ENCODE measurements at regions not wholly inside any gene's neighbourhood (a gene's known extent, or its start where the extent isn't known, plus 50 kb on each side); places are given as distances from the start of the nearest gene placed in this dataset.

DNA sequence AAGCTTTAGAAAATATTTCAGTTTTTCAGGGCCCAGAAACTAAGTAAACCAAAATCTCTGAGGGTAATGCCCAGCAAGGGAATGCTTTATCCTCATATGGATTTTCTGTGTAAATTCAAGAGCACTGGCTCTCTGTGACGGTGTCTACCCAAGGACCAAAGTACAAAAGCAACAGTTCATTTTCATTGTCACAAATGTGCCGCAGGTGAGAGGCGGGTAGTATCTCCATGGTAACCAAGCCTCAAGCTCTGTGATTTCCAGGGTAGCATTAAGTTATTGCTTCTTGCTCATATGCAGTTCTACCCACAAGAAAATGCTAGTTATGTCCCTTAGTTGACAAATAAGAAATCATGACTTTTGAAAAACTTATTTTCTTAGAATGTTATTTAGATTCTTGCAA, 164.3 kb downstream of the MTRR start:
- TF ChIP-seq, protein P1, sequence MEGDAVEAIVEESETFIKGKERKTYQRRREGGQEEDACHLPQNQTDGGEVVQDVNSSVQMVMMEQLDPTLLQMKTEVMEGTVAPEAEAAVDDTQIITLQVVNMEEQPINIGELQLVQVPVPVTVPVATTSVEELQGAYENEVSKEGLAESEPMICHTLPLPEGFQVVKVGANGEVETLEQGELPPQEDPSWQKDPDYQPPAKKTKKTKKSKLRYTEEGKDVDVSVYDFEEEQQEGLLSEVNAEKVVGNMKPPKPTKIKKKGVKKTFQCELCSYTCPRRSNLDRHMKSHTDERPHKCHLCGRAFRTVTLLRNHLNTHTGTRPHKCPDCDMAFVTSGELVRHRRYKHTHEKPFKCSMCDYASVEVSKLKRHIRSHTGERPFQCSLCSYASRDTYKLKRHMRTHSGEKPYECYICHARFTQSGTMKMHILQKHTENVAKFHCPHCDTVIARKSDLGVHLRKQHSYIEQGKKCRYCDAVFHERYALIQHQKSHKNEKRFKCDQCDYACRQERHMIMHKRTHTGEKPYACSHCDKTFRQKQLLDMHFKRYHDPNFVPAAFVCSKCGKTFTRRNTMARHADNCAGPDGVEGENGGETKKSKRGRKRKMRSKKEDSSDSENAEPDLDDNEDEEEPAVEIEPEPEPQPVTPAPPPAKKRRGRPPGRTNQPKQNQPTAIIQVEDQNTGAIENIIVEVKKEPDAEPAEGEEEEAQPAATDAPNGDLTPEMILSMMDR (IDR thresholded peaks at IDR 0.05): no peak
- TF ChIP-seq POLR2A (IDR thresholded peaks at IDR 0.05): no peak
- no peak for TF ChIP-seq EP300 (IDR thresholded peaks at IDR 0.05)
- no peak for TF ChIP-seq POLR2AphosphoS5 (IDR thresholded peaks at IDR 0.05)
- intact Hi-C loops (cut with DNase I): no loop called here
- Histone ChIP-seq H3K27ac (no peak overlapping the region), H3K4me1 (no peaks in the 10 kb centered on the region), H3K27me3 (no peaks in the 10 kb centered on the region), H3K36me3 (no peaks in the 10 kb centered on the region), H3K9me3 (no peaks in the 10 kb centered on the region), H3K4me3 (no peak overlapping the region)
- 24 to 78% methylated on average over 3 of the region's 3 CpGs for WGBS, 2 donors
- DNase-seq: no peak

DNA sequence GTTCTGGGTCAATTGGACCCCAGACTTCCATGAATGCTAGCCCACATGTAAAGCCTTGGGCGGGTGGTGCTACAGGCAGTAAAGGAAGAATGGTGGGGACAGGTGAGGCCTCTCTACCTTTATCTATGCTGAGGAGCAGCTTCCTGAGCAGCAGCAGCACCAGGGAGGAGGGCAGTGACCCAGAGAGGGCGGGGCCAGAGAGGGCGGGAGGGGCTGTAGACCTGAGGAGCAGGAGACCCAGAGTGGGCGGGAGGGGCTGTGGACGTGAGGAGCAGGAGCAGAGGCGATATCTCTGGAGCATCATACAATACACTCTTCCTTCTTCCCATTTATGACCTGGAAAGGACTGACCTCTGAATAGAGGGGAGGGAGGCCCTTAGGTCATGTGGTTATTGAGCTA, 165.9 kb downstream of the MTRR start:
- no peak for DNase-seq
- Histone ChIP-seq H3K4me1 (no peaks in the 10 kb centered on the region), H3K9me3 (no peaks in the 10 kb centered on the region), H3K27me3 (no peaks in the 10 kb centered on the region), H3K27ac (no peak overlapping the region), H3K36me3 (no peaks in the 10 kb centered on the region), H3K4me3 (no peak overlapping the region)
- intact Hi-C loops (cut with DNase I): no loop called here
- 76 to 80% methylated on average over 6 of the region's 6 CpGs for WGBS, 2 donors
- no peak for TF ChIP-seq POLR2A (IDR thresholded peaks at IDR 0.05)
- no peak for TF ChIP-seq POLR2AphosphoS5 (IDR thresholded peaks at IDR 0.05)
- TF ChIP-seq, protein P1 (IDR thresholded peaks at IDR 0.05): no peak
- TF ChIP-seq EP300 (IDR thresholded peaks at IDR 0.05): no peak

DNA sequence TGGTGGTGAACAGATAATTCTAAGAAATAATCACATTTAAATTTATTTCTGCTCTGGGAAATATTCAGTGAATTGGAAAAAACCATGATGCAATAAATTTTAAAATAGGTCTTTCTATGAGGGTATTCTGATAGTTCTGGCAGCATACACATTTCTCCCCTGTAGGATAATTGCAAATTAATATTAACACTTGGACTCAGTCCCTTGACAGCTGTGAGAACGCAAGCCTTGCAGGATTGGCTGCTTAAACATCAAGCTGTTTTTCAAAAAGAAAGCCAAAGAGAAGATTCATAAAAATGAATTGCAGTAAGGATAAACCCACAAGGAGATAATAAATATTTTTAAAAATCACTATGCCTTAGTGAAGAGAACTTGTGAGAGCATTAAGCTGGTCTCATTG, 180.0 kb downstream of the MTRR start:
- Histone ChIP-seq H3K9me3 (no peaks in the 10 kb centered on the region), H3K36me3 (no peaks in the 10 kb centered on the region), H3K27me3 (no peaks in the 10 kb centered on the region), H3K4me1 (no peaks in the 10 kb centered on the region), H3K27ac (no peak overlapping the region), H3K4me3 (no peak overlapping the region)
- DNase-seq: no peak
- 77 to 86% methylated on average over 1 of the region's 1 CpG for WGBS, 2 donors
- intact Hi-C loops (cut with DNase I): no loop called here
- TF ChIP-seq, protein P1 (IDR thresholded peaks at IDR 0.05): no peak

DNA sequence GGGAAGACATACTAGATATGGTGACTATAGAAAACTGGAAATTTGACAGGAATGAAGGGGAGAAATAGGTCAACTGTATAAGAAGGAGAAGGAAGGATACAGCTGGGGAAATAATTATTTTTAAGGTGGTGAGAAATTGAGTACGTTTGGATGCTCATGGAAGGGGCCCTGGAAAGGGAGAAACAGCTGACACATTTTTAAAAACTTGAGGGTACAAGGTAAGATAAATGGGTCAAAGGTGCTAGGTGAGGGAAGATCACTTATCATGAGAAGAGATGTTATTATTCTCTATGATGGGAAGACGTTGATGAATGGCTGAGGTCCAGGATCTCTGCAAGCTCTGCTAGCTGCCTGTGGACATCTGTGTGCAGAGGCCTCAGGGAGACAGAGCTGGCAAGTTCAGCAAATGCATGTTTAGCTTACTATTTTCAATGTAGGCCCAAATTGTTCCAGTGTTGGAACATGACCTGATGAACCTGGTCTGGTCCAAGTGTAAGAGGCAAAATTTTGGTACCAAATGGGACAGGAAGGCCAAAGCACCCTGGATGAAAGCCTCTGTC, 181.7 kb downstream of the MTRR start:
- no peak for DNase-seq
- H3K4me3 ChIP-seq: no peak overlapping the region
- WGBS, 2 donors: 64 to 65% methylated on average over 2 of the region's 2 CpGs
- H3K36me3 ChIP-seq: no peaks in the 10 kb centered on the region
- no peaks in the 10 kb centered on the region for H3K27me3 ChIP-seq
- H3K27ac ChIP-seq: no peak overlapping the region
- intact Hi-C loops (cut with DNase I): no loop called here
- TF ChIP-seq EP300 (IDR thresholded peaks at IDR 0.05): no peak
- no peak for TF ChIP-seq POLR2A (IDR thresholded peaks at IDR 0.05)
- TF ChIP-seq, protein P1 (IDR thresholded peaks at IDR 0.05): no peak
- TF ChIP-seq POLR2AphosphoS5 (IDR thresholded peaks at IDR 0.05): no peak
- H3K4me1 ChIP-seq: no peaks in the 10 kb centered on the region
- H3K9me3 ChIP-seq: no peaks in the 10 kb centered on the region

DNA sequence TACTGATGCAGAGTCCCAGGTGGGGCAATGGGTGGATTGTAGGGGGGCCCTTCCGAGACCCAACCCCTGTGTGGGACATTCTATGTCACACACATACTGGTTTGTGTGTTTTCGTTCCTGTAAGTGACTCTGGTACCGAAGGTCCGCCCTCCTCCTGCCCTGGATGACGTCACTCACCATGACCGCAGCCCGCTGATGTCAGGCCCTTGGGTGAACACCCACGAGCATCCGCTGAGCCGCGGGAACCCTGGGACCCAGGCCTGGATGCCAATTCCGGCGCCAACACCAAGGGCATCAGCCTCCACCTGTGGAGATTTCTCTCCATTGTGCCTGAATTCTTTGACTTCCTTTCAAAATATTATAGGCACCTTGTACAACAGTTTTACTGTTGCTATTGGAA, 184.3 kb downstream of the MTRR start:
- Histone ChIP-seq H3K4me3 (no peak overlapping the region), H3K27ac (no peak overlapping the region), H3K4me1 (no peaks in the 10 kb centered on the region), H3K9me3 (no peaks in the 10 kb centered on the region), H3K36me3 (no peaks in the 10 kb centered on the region), H3K27me3 (no peaks in the 10 kb centered on the region)
- TF ChIP-seq POLR2A (IDR thresholded peaks at IDR 0.05) (no peak), EP300 (IDR thresholded peaks at IDR 0.05) (no peak), POLR2AphosphoS5 (IDR thresholded peaks at IDR 0.05) (no peak)
- TF ChIP-seq, protein P1 (IDR thresholded peaks at IDR 0.05): no peak
- intact Hi-C loops (cut with DNase I): no loop called here
- WGBS, 2 donors: 91 to 95% methylated on average over 13 of the region's 13 CpGs
- no peak for DNase-seq
